ENCODE measurements at regions not wholly inside any gene's neighbourhood (a gene's known extent, or its start where the extent isn't known, plus 50 kb on each side); places are given as distances from the start of the nearest gene placed in this dataset.

- Mint-ChIP-seq H3K4me3 (no peak overlapping the region), H3K27ac (no peak overlapping the region), H3K4me1 (no peaks in the 10 kb centered on the region), H3K27me3 (ENCODE audit: low read depth in 3 of 3) (peaks cover 0 to 5% (median 0%) of the 10 kb centered on the region in 3 donors), H3K9me3 (no peaks in the 10 kb centered on the region), H3K36me3 (no peaks in the 10 kb centered on the region)
- H3K4me1 ChIP-seq (ENCODE audit: control insufficient read depth in 1 of 2, insufficient read depth in 2 of 2, low read length in 2 of 2): no peaks in the 10 kb centered on the region
- intact Hi-C loops (cut with micrococcal nuclease): loop anchor here in 1 of 2 donors (10.0 kb wide), 1 partner anchor 81 kb away; no protein-coding TSS in a partner anchor
- no peaks in the 10 kb centered on the region for H3K27me3 ChIP-seq (ENCODE audit: control insufficient read depth in 2 of 2, insufficient read depth in 2 of 2, low read length in 2 of 2)
- no peaks in the 10 kb centered on the region for H3K36me3 ChIP-seq (replicated peaks in 1 of 2; ENCODE audit: control insufficient read depth in 1 of 2, insufficient read depth in 2 of 2, low read length in 2 of 2)
- H2AFZ ChIP-seq (ENCODE audit: insufficient read depth, low read depth, low read length, poor library complexity, severe bottlenecking): no peak overlapping the region
- H3K4me3 ChIP-seq (replicated peaks in 1 of 3; ENCODE audit: low read depth in 2 of 3, low read length in 3 of 3): no peak overlapping the region
- no peaks in the 10 kb centered on the region for H4K20me1 ChIP-seq (ENCODE audit: insufficient read depth, low read length)
- 90% methylated on average over 1 of the region's 3 CpGs for WGBS (ENCODE audit: insufficient coverage)
- no peak overlapping the region for H3K9ac ChIP-seq (ENCODE audit: insufficient read depth, low read length, poor library complexity, severe bottlenecking)
- peak; percentile 42 for TF ChIP-seq CTCF (IDR thresholded peaks at IDR 0.05)
- H3K4me2 ChIP-seq (replicated peaks; ENCODE audit: extremely low read depth, low read length, poor library complexity, severe bottlenecking): no peak overlapping the region
- peak in 1 of 3 donors; percentile 26 for DNase-seq
- no peak overlapping the region for H3K27ac ChIP-seq (ENCODE audit: low read depth in 1 of 2, low read length in 2 of 2)
- no peaks in the 10 kb centered on the region for H3K79me2 ChIP-seq (ENCODE audit: insufficient read depth, low read length)
- no peaks in the 10 kb centered on the region for H3K9me3 ChIP-seq (replicated peaks in 1 of 2; ENCODE audit: control insufficient read depth in 1 of 2, insufficient read depth in 1 of 2, low read length in 2 of 2)
Observed at GRCh38 chr4:176964116-176964691, 171.5 kb upstream of the VEGFC start.

- no peaks in the 10 kb centered on the region for H3K4me1 ChIP-seq (ENCODE audit: control insufficient read depth in 1 of 2, insufficient read depth in 2 of 2, low read length in 2 of 2)
- Mint-ChIP-seq H3K4me1 (no peaks in the 10 kb centered on the region), H3K27ac (peak overlapping the region in 1 of 7 donors; percentile 65), H3K27me3 (ENCODE audit: low read depth in 3 of 3) (peaks cover 0 to 5% (median 2%) of the 10 kb centered on the region in 3 donors), H3K9me3 (peaks cover 0 to 2% (median 0%) of the 10 kb centered on the region in 7 donors), H3K4me3 (no peak overlapping the region), H3K36me3 (no peaks in the 10 kb centered on the region)
- no peaks in the 10 kb centered on the region for H4K20me1 ChIP-seq (ENCODE audit: insufficient read depth, low read length)
- no peak for TF ChIP-seq CTCF (IDR thresholded peaks at IDR 0.05)
- H3K79me2 ChIP-seq (ENCODE audit: insufficient read depth, low read length): no peaks in the 10 kb centered on the region
- 67% methylated on average over 1 of the region's 3 CpGs for WGBS (ENCODE audit: insufficient coverage)
- no peak for DNase-seq
- no peak overlapping the region for H3K27ac ChIP-seq (ENCODE audit: low read depth in 1 of 2, low read length in 2 of 2)
- intact Hi-C loops (cut with micrococcal nuclease): loop anchor here in 1 of 2 donors (10.0 kb wide), 1 partner anchor 77 kb away; no protein-coding TSS in a partner anchor
- no peak overlapping the region for H3K4me2 ChIP-seq (replicated peaks; ENCODE audit: extremely low read depth, low read length, poor library complexity, severe bottlenecking)
- no peak overlapping the region for H2AFZ ChIP-seq (ENCODE audit: insufficient read depth, low read depth, low read length, poor library complexity, severe bottlenecking)
- no peaks in the 10 kb centered on the region for H3K36me3 ChIP-seq (replicated peaks in 1 of 2; ENCODE audit: control insufficient read depth in 1 of 2, insufficient read depth in 2 of 2, low read length in 2 of 2)
- H3K4me3 ChIP-seq (replicated peaks in 1 of 3; ENCODE audit: low read depth in 2 of 3, low read length in 3 of 3): no peak overlapping the region
- no peaks in the 10 kb centered on the region for H3K9me3 ChIP-seq (replicated peaks in 1 of 2; ENCODE audit: control insufficient read depth in 1 of 2, insufficient read depth in 1 of 2, low read length in 2 of 2)
- no peak overlapping the region for H3K9ac ChIP-seq (ENCODE audit: insufficient read depth, low read length, poor library complexity, severe bottlenecking)
- H3K27me3 ChIP-seq (ENCODE audit: control insufficient read depth in 2 of 2, insufficient read depth in 2 of 2, low read length in 2 of 2): no peaks in the 10 kb centered on the region
Observed at GRCh38 chr4:176967586-176967985, 174.9 kb upstream of the VEGFC start.

All from CD14-positive monocyte (primary cell).